Body of pancreas (tissue), 4 donors: ENCODE measurements at regions not wholly inside any gene's neighbourhood (a gene's known extent, or its start where the extent isn't known, plus 50 kb on each side); places are given as distances from the start of the nearest gene placed in this dataset.

Experiments used
- ATAC-seq: fragments of 150-250 bp; one replicate; pipeline ENCODE4 v1.9.1; 2016
- DNase-seq, 4 donors: peaks; one replicate each; pipeline ENCODE4 v3.0.0-alpha.2; 2019
- H3K27ac ChIP-seq, 4 donors: fragments of 200-600 bp; sonication (generic); 1 replicate in 3 of 4; 2 replicates in 1 of 4; pipeline versions ENCODE4 v1.5.1 to v1.6.1; 2016 to 2019; ENCODE audit warnings: mild to moderate bottlenecking in 1 of 4, mixed read lengths in 1 of 4, moderate library complexity in 1 of 4
- H3K27me3 ChIP-seq, 2 donors: fragments of 200-600 bp; sonication (generic); one replicate each; pipeline ENCODE4 v1.6.0; 2016; ENCODE audit warnings: mild to moderate bottlenecking in 1 of 2
- H3K36me3 ChIP-seq, 2 donors: fragments of 200-600 bp; sonication (generic); replicated peaks in 1 of 2; 2 replicates each; pipeline ENCODE4 v1.5.1; 2016; ENCODE audit warnings: low read depth in 2 of 2; ENCODE audit not compliant: insufficient read depth in 1 of 2
- H3K4me1 ChIP-seq: fragments of 200-600 bp; sonication (generic); one replicate; pipeline ENCODE4 v1.6.0; 2016
- H3K4me3 ChIP-seq, 2 donors: fragments of 200-600 bp; sonication (generic); 1 replicate in 1 of 2; 2 replicates in 1 of 2; pipeline ENCODE4 v1.5.1; 2016 to 2019
- H3K9me3 ChIP-seq, 3 donors: fragments of 200-600 bp; sonication (generic); 1 replicate in 2 of 3; 2 replicates in 1 of 3; pipeline ENCODE4 v1.5.1; 2016
- POLR2A ChIP-seq, 3 donors: fragments of 450-650 bp; IDR thresholded peaks; one replicate each; pipeline ENCODE4 v1.6.1; 2016; ENCODE audit warnings: antibody characterized with exemption in 3 of 3, mild to moderate bottlenecking in 2 of 3
- WGBS, 2 donors: methylation state at CpG; one replicate each; pipeline ENCODE4 v1.1.5; 2017; 5-methylcytosine and 5-hydroxymethylcytosine counted together
- intact Hi-C: fragments of 100-400 bp; cut with DNase I; formaldehyde crosslinking; loops from one replicate; pipeline ENCODE4 v1.15.1; 2023
- TF ChIP-seq, protein P1 (sequence below), 7 experiments: fragments of 450-650 bp in 4 of 7; fragments of 200-600 bp in 3 of 7; sonication (generic) in 3 of 7; IDR thresholded peaks; one replicate each; pipeline ENCODE4 v1.5.1; 2016 to 2019; ENCODE audit warnings: antibody characterized with exemption in 7 of 7

- Histone ChIP-seq H3K9me3 (no peaks in the 10 kb centered on the region), H3K27ac (no peak overlapping the region), H3K4me3 (no peak overlapping the region), H3K36me3 (no peaks in the 10 kb centered on the region), H3K27me3 (no peaks in the 10 kb centered on the region), H3K4me1 (no peaks in the 10 kb centered on the region)
- ATAC-seq (no peak), DNase-seq (no peak)
- TF ChIP-seq POLR2A (IDR thresholded peaks at IDR 0.05) = no peak
- TF ChIP-seq, protein P1, sequence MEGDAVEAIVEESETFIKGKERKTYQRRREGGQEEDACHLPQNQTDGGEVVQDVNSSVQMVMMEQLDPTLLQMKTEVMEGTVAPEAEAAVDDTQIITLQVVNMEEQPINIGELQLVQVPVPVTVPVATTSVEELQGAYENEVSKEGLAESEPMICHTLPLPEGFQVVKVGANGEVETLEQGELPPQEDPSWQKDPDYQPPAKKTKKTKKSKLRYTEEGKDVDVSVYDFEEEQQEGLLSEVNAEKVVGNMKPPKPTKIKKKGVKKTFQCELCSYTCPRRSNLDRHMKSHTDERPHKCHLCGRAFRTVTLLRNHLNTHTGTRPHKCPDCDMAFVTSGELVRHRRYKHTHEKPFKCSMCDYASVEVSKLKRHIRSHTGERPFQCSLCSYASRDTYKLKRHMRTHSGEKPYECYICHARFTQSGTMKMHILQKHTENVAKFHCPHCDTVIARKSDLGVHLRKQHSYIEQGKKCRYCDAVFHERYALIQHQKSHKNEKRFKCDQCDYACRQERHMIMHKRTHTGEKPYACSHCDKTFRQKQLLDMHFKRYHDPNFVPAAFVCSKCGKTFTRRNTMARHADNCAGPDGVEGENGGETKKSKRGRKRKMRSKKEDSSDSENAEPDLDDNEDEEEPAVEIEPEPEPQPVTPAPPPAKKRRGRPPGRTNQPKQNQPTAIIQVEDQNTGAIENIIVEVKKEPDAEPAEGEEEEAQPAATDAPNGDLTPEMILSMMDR (IDR thresholded peaks at IDR 0.05) = no peak
- 44 to 75% methylated on average over 3 of the region's 3 CpGs for WGBS, 2 donors
- intact Hi-C loops = no loop called here
Observed at GRCh38 chr6:44599672-44600071, 212.2 kb downstream of the CDC5L start.

DNA sequence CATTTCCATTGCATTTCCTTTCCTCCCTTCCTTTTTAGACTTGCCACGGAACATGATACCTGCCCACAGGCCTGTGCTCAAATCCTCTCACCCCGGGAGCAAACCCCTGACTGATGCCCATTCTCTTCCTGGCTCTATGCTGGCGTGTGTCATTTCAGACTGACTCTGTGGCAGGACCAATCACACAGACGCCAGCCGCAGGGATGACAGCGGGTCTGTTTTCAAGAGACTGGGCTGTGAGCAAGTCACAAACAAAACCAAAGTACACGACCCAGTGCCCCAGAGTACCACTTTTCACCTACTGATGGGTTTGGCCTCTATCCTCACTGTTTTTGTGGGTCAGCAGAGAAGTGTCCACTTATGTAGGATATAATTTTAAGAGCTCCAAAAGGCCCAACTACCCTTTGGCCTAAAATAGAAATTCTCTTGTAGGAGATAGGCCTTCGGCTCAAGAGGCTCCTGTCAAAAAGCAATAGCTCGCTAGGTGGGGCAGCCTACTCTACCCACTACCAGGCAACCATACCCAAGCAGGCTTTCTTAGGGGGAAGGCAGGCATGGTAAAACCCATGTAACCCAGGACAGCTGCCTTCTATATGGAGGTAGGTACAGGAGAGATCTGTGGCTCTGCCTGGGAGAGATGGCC is 215.7 kb downstream of the CDC5L start:
- Histone ChIP-seq H3K27me3 (no peaks in the 10 kb centered on the region), H3K4me1 (no peaks in the 10 kb centered on the region), H3K9me3 (no peaks in the 10 kb centered on the region), H3K27ac (no peak overlapping the region), H3K36me3 (no peaks in the 10 kb centered on the region), H3K4me3 (no peak overlapping the region)
- no peak for ATAC-seq
- intact Hi-C loops = no loop called here
- no peak for TF ChIP-seq POLR2A (IDR thresholded peaks at IDR 0.05)
- TF ChIP-seq, protein P1 (IDR thresholded peaks at IDR 0.05) = no peak
- no peak for DNase-seq
- 72 to 75% methylated on average over 9 of the region's 9 CpGs for WGBS, 2 donors

GRCh38 chr6:44606504-44606903 is 219.0 kb downstream of the CDC5L start:
- Histone ChIP-seq H3K27ac (no peak overlapping the region), H3K36me3 (no peaks in the 10 kb centered on the region), H3K27me3 (no peaks in the 10 kb centered on the region), H3K4me1 (no peaks in the 10 kb centered on the region), H3K4me3 (no peak overlapping the region), H3K9me3 (no peaks in the 10 kb centered on the region)
- ATAC-seq (no peak), DNase-seq (peak in 1 of 4 donors; percentile 10)
- TF ChIP-seq POLR2A (IDR thresholded peaks at IDR 0.05) = no peak
- TF ChIP-seq, protein P1 (IDR thresholded peaks at IDR 0.05) = no peak
- 63 to 68% methylated on average over 8 of the region's 8 CpGs for WGBS, 2 donors
- intact Hi-C loops = no loop called here

DNA sequence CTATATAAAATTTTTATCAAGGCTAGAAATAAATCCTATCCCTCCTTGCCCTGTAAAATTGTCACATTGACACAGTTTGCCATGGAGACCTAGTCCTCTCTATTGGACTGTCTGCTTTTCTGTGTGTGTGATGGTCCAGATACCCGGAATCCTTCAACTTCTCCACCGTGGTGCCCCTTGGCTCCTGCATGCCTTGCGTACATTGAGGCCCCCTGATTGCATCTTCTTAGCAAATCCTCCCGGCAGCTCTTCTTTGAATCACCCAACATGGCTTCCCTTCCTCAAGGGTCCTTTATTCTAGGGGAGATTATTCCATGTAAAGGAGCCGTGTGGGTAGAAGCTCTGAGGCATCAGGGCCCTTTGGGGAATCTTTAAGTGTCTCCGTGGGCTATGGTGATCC is 219.5 kb downstream of the CDC5L start:
- Histone ChIP-seq H3K9me3 (no peaks in the 10 kb centered on the region), H3K36me3 (no peaks in the 10 kb centered on the region), H3K4me1 (no peaks in the 10 kb centered on the region), H3K27ac (no peak overlapping the region), H3K27me3 (no peaks in the 10 kb centered on the region), H3K4me3 (no peak overlapping the region)
- 69 to 71% methylated on average over 6 of the region's 6 CpGs for WGBS, 2 donors
- ATAC-seq = no peak
- intact Hi-C loops = no loop called here
- DNase-seq = no peak
- TF ChIP-seq, protein P1 (IDR thresholded peaks at IDR 0.05) = no peak
- TF ChIP-seq POLR2A (IDR thresholded peaks at IDR 0.05) = no peak

DNA sequence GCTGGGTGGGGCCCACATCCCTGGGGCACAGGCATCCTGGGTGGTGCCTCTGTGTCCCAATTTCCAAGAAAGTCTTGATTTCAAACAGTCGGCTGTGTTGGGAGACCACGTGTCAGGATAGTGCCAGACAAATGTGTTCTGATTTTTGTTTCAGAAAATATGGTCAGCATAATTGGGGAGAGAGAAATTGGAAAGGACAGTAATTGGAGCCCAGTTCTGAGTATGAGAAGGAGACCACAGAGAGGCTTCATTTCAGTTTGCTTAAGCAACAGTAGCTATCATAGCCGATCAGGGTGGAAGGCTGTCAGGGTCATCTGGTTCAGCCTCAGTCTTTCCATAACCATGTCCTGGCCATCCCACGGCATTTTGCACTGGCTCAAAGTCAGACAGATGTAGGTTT is 220.7 kb downstream of the CDC5L start:
- Histone ChIP-seq H3K4me3 (no peak overlapping the region), H3K9me3 (no peaks in the 10 kb centered on the region), H3K27me3 (no peaks in the 10 kb centered on the region), H3K27ac (no peak overlapping the region), H3K4me1 (no peaks in the 10 kb centered on the region), H3K36me3 (no peaks in the 10 kb centered on the region)
- ATAC-seq = no peak
- WGBS, 2 donors = 67 to 71% methylated on average over 4 of the region's 4 CpGs
- no peak for DNase-seq
- intact Hi-C loops = no loop called here
- TF ChIP-seq, protein P1 (IDR thresholded peaks at IDR 0.05) = no peak
- no peak for TF ChIP-seq POLR2A (IDR thresholded peaks at IDR 0.05)
